ENCODE measurements at regions not wholly inside any gene's neighbourhood (a gene's known extent, or its start where the extent isn't known, plus 50 kb on each side); places are given as distances from the start of the nearest gene placed in this dataset.

DNA sequence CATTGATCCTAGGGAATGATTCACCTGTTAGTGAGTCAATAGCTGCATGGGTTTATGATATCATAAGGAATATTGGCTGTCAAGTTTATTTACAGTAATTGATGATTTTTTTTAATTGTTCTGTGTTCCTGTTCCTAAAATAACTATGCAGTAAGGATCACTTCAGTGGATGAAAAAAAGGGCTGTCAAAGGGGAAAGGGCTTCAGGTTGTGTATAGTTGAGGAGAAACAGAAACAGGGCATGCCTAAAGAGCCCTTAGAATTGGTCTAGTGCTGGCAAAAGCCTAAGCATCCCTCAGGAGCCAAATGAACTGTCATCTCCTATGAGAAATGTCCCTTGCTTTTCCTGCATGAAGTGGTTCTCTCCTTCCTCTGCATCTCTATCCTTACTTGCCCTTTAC, 444.9 kb downstream of the RMST start (continued):
- TF ChIP-seq, protein P1, sequence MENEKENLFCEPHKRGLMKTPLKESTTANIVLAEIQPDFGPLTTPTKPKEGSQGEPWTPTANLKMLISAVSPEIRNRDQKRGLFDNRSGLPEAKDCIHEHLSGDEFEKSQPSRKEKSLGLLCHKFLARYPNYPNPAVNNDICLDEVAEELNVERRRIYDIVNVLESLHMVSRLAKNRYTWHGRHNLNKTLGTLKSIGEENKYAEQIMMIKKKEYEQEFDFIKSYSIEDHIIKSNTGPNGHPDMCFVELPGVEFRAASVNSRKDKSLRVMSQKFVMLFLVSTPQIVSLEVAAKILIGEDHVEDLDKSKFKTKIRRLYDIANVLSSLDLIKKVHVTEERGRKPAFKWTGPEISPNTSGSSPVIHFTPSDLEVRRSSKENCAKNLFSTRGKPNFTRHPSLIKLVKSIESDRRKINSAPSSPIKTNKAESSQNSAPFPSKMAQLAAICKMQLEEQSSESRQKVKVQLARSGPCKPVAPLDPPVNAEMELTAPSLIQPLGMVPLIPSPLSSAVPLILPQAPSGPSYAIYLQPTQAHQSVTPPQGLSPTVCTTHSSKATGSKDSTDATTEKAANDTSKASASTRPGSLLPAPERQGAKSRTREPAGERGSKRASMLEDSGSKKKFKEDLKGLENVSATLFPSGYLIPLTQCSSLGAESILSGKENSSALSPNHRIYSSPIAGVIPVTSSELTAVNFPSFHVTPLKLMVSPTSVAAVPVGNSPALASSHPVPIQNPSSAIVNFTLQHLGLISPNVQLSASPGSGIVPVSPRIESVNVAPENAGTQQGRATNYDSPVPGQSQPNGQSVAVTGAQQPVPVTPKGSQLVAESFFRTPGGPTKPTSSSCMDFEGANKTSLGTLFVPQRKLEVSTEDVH (IDR thresholded peaks at IDR 0.05; ENCODE audit: low read depth, partially characterized antibody): no peak
- no peak for TF ChIP-seq XRCC3 (IDR thresholded peaks at IDR 0.05)
- TF ChIP-seq RHOXF2B (CRISPR knock-in tag; conservative IDR thresholded peaks at IDR 0.05): no peak
- TF ChIP-seq, protein P2, sequence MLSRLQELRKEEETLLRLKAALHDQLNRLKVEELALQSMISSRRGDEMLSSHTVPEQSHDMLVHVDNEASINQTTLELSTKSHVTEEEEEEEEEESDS (CRISPR knock-in tag; IDR thresholded peaks at IDR 0.05): no peak
- no peak for TF ChIP-seq PRPF4 (IDR thresholded peaks at IDR 0.05; ENCODE audit: insufficient read depth, low read depth, low read length, poor library complexity, severe bottlenecking)
- no peak for TF ChIP-seq CBFA2T2 (conservative IDR thresholded peaks at IDR 0.05)

DNA sequence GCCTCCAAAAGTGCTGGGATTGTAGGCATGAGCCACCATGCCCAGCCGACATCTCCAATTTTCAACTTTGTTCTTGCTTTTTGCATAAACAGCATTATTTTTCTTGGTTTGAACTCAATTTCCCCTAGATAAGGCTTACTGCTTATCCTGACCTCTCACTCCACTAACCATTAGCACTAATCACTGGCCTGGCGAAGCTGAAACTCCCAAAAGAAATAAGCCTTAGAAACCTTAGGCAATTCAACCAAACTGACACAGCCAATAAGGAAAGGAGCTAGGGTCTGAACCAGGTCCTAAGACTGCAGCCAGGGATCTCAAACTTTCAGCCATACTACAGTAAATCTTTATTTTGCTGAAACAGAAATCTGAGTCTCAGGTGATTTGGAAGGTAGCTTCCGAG, 448.0 kb downstream of the RMST start:
- DNase-seq (ENCODE audit: extremely low read depth in 1 of 4, low spot score in 3 of 4): no peak
- H3K9me3 ChIP-seq (replicated peaks; ENCODE audit: control insufficient read depth, insufficient read depth, low read depth, low read length): no peaks in the 10 kb centered on the region; the same call in none of the 2 replicates
- no peaks in the 10 kb centered on the region for H3K36me3 ChIP-seq (ENCODE audit: control insufficient read depth, insufficient read depth, low read length)
- in situ Hi-C loops (cut with MboI): no loop called here
- no peak for ATAC-seq
- WGBS (ENCODE audit: insufficient coverage, low coverage, missing lambda C conversion rate): 0% methylated on average over 3 of the region's 3 CpGs
- intact Hi-C loops (cut with micrococcal nuclease): no loop called here
- no peak overlapping the region for H3K27ac ChIP-seq (ENCODE audit: extremely low read depth, low read depth, low read length)
- H3K4me1 ChIP-seq (replicated peaks in 1 of 2; ENCODE audit: control insufficient read depth in 2 of 2, insufficient read depth in 2 of 2, low read length in 2 of 2): no peaks in the 10 kb centered on the region
- H3K9ac ChIP-seq (ENCODE audit: insufficient read depth in 1 of 2, low read depth in 2 of 2, low read length in 2 of 2): no peak overlapping the region
- POLR2A ChIA-PET: no interaction called here
- no peaks in the 10 kb centered on the region for H3K79me2 ChIP-seq (ENCODE audit: control insufficient read depth, insufficient read depth, low read length)
- no peak overlapping the region for H3K4me2 ChIP-seq (ENCODE audit: insufficient read depth, low read length)
- no peak overlapping the region for H3K4me3 ChIP-seq
- CTCF ChIA-PET (ENCODE audit: low intra/inter-chr PET ratio): no interaction called here
- no peak overlapping the region for H2AFZ ChIP-seq (ENCODE audit: low read depth, low read length)
- FAIRE-seq: no peak
- no peaks in the 10 kb centered on the region for H3K9me1 ChIP-seq (ENCODE audit: control insufficient read depth, insufficient read depth, low read length)
- H3K27me3 ChIP-seq (ENCODE audit: control insufficient read depth in 2 of 2, insufficient read depth in 2 of 2, low read length in 2 of 2): no peaks in the 10 kb centered on the region
- BruUV-seq (replicated peaks): no TSS peak
- no peaks in the 10 kb centered on the region for H4K20me1 ChIP-seq (replicated peaks; ENCODE audit: control insufficient read depth, insufficient read depth, low read length)
- TF ChIP-seq CSDE1 (IDR thresholded peaks at IDR 0.05): no peak
- TF ChIP-seq, protein P3, sequence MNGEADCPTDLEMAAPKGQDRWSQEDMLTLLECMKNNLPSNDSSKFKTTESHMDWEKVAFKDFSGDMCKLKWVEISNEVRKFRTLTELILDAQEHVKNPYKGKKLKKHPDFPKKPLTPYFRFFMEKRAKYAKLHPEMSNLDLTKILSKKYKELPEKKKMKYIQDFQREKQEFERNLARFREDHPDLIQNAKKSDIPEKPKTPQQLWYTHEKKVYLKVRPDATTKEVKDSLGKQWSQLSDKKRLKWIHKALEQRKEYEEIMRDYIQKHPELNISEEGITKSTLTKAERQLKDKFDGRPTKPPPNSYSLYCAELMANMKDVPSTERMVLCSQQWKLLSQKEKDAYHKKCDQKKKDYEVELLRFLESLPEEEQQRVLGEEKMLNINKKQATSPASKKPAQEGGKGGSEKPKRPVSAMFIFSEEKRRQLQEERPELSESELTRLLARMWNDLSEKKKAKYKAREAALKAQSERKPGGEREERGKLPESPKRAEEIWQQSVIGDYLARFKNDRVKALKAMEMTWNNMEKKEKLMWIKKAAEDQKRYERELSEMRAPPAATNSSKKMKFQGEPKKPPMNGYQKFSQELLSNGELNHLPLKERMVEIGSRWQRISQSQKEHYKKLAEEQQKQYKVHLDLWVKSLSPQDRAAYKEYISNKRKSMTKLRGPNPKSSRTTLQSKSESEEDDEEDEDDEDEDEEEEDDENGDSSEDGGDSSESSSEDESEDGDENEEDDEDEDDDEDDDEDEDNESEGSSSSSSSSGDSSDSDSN (IDR thresholded peaks at IDR 0.05; ENCODE audit: borderline replicate concordance in 1 of 2, low read depth in 2 of 2, low read length in 2 of 2): no peak
- TF ChIP-seq FOXJ3 (CRISPR knock-in tag; IDR thresholded peaks at IDR 0.05): no peak
- no peak for TF ChIP-seq ZNF124 (CRISPR knock-in tag; IDR thresholded peaks at IDR 0.05)
- TF ChIP-seq, protein P4, sequence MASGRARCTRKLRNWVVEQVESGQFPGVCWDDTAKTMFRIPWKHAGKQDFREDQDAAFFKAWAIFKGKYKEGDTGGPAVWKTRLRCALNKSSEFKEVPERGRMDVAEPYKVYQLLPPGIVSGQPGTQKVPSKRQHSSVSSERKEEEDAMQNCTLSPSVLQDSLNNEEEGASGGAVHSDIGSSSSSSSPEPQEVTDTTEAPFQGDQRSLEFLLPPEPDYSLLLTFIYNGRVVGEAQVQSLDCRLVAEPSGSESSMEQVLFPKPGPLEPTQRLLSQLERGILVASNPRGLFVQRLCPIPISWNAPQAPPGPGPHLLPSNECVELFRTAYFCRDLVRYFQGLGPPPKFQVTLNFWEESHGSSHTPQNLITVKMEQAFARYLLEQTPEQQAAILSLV (tag; IDR thresholded peaks at IDR 0.05): no peak
- TF ChIP-seq SRSF1 (IDR thresholded peaks at IDR 0.05; ENCODE audit: low read depth, low read length): no peak
- TF ChIP-seq RFX1 (IDR thresholded peaks at IDR 0.05): no peak
- TF ChIP-seq KDM1A (IDR thresholded peaks at IDR 0.05): no peak

All from K562 (cell line).